ENCODE measurements at regions not wholly inside any gene's neighbourhood (a gene's known extent, or its start where the extent isn't known, plus 50 kb on each side); places are given as distances from the start of the nearest gene placed in this dataset.
"Not testable (repeated sequence)": the region's sequence is repeated elsewhere in the genome, so short reads cannot be mapped to it uniquely, and the experiment has no call there.

DNA sequence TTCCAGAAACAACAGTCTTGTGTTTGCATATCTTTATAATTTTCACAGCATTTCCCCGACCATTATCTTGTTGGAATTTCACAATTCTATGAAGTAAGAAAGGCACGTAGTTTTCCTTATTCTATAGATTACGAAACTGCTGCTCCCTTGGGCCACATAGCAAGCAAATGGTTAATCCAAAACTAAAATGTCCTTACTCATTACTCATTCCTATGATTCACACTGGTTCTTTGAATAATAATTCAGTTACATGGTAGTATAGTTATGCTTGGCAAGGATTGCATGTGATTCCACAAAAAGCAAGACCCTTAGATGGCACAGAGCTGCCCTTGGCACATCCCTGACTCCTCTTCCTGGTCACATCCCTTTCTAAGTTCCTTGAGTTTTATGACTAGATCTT, 51.2 kb downstream of the OR13H1 start:
- no peak for DNase-seq (ENCODE audit: low read depth in 2 of 2)

DNA sequence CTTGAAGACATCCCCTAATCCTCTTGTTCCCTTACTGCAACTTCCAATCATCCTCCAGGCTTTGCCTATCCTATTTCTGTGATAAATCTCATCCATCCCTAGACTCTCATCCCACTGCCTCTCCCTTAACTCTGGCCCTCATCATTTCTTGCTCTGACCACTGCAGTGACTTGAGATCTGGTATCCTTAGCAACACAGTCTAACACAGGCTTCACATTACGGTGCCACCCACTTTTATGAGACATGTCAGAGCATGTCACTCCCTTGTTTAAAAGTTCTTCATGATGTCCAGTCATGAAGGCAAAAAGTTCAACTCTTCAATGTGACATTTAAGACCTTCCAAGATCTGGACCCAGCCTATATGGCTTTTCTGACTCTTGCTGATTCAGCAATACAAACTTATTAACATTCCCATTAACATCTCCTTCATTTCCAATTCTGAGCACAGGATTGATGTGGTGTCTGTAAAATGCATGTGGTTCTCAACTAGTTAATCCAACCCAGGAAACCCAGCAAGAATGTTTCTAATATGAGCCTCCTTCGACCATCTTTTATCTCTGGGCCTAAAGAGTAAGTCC, 64.0 kb downstream of the OR13H1 start:
- DNase-seq (ENCODE audit: low read depth in 2 of 2): no peak

DNA sequence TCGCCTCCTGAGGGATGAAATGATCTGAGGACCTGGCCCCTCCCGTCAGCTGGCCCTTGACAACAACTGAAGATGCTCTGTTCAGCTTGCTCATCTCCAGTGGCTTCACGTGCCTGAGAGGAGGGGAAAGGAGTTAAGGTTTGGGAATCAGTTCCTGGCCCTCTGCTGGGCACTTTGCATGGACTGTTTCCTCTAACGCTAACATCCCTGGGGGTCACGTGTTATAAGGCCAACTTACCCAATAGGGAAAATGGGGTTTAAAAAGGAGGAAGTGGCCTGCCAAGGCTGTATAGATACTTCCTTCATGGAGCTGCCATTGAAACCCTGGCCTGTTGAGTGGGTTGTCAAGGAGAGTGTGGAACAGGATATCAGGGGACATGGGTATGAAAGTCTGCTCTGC, 65.6 kb downstream of the OR13H1 start:
- DNase-seq (ENCODE audit: low read depth in 2 of 2): no peak

DNA sequence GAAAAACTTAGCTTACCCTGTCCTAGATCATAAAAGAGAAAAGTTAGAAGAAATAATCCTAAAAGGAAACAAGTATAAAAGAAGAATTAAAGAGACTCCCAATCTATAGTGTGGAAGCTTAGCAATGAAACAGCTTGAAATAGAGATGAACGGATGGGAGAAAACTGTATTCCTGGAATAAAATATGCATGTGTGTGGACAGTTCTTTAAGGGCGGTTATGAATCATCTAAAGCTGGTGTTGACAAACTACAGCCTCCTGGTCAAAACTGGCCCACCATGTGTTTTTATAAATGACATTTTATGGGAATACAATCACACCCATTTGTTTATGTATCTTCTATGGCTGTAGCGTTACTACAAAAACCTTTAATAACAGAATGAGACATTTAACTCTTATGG, 69.4 kb downstream of the OR13H1 start:
- no peak for DNase-seq (ENCODE audit: low read depth in 2 of 2)

DNA sequence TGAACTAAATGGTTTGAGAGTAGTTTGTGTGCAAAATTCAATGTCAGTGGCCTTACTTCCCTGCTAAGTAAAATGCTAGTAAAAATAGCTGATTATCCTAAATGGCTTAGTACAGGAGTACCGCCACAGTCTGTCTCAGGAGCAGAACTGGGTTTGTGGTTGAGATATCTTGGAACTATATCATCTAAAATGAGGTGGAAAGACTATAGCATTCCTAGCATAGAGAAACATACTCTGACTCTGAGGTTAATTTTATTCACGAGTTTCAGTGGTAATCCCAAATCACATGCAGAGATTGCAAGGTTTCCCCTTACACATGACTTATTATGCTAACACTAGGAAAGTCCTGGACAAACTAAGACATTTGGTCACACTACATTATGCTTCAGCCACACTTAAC, 70.4 kb downstream of the OR13H1 start:
- no peak for DNase-seq (ENCODE audit: low read depth in 2 of 2)

DNA sequence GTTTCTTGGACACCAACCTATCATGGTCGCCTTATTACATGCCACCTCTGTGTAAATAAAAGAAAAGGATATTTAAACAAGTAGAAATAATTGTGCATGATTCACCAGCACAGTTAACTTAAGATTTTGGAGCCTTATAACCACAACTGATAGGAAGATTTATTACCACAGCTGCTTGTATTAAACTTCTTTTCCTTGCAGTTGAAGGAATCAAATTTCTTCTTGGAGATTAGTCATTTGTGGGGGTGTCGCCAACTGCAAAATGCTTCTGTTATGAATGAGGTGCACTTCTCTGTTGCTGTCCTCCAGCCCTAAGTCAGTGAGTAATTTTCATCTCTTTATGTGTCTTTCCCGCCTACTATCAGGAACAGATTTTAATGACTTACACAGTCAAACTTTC, 73.3 kb downstream of the OR13H1 start:
- no peak for DNase-seq (ENCODE audit: low read depth in 2 of 2)

DNA sequence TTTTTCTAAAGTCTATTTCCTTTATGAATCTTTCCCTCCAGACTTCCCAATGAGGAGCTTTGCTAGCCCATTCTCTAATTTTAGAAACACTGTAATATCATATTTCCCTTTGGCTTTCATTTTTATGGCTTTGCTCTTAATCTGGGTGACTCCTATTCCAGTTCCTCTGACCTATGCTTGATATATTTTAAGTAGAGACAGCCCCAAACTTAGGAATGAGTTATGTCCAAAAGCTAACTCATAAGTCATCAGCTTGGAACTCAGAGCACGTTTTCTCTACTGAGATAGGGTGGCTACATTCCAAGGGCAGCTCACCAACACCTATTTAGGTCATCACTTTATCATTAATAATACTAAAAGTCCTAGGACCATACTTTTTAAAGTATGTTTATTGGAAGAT, 77.8 kb downstream of the OR13H1 start:
- DNase-seq (ENCODE audit: low read depth in 2 of 2): no peak

DNA sequence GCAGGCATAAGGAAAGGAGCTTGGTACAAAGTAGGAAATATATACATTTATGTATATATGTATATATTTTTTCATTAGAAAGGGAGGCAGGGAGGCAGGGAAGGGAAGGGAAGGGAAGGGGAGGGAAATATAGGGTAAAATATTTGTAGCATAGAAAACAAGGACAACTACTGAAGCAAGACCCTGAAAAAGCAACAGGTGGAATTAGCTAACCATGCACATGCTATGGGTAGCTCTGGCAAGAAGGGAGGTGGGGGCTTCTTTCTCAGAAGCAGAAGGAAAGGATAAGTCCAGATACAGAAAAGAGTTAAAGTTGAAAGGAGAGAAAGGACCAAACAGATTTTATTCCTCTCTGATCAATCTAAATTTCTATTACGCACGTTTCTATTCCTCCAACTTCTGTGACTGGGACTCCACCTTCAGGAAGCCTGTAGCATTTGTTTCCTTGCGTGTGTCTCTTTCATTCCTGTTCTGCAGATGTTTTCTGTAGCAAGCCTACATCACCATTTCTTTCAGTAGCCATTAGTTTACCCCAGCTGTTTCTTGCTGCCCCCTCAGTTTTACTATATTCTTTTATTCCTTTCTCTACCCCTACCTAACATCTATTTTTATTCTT, 82.9 kb downstream of the OR13H1 start:
- no peak for DNase-seq (ENCODE audit: low read depth in 2 of 2)

DNA sequence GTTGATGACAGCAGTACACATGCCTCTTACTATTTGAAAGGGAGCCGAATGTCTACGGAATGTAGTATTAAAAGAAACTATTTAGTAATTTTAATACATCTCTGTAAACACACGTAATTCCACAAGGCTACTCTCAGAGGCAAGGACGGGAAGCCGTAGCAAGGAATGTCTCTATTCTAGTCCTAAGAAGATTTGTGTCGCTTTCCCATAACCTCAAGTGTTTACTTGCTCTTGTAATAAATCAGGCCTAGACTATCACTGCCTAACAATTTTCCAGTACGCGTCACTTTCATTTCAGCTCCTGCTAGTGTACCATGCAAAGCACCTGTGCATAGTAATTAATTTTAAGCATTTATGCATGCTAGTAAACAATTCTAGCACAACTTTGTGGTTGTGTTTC, 86.7 kb downstream of the OR13H1 start:
- no peak for DNase-seq (ENCODE audit: low read depth in 2 of 2)

DNA sequence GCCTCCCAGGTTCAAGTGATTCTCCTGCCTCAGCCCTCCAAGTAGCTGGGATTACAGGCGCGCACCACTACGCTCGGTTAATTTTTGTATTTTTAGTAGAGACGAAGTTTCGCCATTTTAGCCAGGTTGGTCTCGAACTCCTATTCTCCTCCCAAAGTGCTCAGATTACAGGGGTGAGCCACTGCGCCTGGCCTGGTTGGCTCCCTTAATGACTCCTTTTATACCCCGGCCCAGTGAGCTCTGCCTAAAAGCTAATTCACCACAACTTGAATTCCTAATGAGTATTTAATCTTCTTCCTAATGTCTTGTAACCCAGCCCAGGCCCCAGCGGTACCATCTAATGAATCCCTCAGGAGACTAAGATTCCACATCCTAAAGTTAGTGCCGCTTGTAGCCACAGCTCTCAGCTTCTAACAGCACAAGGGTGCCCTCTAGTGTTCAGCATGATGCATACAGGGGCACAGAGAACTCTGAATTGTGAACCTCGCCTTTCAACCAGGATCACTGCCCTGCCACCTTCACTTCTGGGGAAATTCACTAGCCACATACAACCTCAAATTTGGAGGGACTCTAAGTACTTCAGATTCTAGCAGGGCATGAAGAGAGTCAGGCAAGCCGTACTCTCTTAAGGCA, 89.5 kb downstream of the OR13H1 start:
- peak in 1 of 2 donors; percentile 5 for DNase-seq (ENCODE audit: low read depth in 2 of 2)

DNA sequence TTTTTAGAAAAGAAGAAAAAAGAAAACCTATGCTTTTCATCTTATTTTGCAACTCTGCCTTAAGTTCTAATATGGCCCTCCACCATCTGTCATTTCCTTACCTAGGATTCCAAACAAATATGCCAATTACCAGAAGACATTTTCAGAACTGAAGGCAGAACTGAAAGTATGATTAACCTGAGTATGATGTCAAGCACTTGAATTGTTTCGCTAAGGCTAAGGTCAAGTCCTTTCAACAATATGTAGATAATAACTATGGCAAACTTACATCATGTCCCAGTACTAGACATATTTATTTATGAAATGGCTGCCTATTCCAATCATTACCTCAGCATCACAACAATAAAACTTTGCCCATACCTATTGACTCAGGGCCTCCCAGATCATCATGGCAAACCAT, 91.0 kb downstream of the OR13H1 start:
- DNase-seq (ENCODE audit: low read depth in 2 of 2): no peak

DNA sequence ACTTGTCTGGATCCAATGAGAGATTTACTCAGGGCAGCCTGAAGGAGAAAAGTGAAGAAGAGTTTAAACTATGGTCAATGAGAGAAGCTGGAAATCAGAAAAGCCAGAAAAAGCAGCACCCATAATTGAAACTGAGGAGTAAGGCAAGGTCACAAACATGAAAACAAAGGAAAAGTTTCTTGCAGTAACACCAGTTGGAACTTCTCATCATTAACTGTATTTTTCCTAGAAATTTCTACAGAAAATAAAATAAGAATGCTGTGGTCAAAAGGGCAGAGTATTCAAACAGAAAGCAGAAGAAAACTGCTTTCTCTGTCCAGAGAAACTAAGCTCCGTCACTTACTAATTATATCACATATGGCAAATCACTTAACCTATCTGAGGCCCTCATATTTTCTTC, 102.2 kb downstream of the OR13H1 start:
- no peak for DNase-seq (ENCODE audit: low read depth in 2 of 2)

DNA sequence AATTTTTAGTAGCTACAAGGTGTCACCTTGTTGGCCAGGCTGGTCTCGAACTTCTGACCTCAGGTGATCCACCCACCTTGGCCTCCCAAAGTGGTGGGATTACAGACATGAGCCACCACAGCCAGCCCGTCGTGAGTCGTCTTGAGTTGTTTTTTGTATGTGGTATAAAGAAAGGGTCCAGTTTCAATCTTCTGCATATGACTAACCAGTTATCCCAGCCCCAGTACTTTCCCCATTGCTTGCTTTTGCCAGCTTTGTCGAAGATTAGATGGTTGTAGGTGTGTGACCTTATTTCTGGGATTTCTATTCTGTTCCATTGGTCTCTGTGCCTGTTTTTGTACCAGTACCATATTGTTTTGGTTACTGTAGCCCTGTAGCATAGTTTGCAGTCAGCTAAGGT, 105.9 kb downstream of the OR13H1 start:
- no peak for DNase-seq (ENCODE audit: low read depth in 2 of 2)

DNA sequence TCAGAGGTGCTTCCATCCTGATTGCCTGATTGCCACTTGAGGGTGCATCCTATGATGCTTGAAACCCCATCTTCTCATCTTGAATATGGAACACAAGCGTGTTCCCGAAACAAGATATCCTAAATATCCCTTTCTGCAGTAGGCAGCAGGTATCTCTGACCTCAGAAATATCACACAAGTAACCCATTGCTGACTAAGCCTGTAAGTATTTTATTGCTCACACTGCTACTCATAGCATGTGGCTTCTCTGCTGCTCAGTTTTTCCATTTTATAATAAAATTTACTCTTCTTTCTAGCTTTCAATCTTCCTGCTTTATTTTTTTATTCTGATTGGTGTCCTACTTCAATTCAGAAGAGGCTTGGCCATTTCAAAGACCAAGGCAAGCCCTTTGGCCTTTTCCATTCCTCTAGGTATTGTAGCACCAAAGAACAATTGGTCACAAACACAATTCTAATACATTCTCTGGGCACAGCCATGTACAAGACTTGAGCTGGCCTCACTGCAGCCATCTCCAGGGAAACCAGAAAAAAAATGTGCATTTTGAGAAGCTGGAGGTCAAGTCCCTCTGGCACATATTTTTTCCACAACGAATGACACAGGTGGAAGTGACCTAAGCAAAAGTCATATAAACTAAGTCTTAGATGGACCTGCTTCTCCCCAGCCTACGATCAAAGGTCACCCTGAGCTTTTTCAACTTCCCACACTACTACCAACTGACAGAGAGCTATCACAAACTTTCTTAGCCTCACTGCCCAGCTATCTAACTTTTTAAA, 107.0 kb downstream of the OR13H1 start:
- no peak for DNase-seq (ENCODE audit: low read depth in 2 of 2)

DNA sequence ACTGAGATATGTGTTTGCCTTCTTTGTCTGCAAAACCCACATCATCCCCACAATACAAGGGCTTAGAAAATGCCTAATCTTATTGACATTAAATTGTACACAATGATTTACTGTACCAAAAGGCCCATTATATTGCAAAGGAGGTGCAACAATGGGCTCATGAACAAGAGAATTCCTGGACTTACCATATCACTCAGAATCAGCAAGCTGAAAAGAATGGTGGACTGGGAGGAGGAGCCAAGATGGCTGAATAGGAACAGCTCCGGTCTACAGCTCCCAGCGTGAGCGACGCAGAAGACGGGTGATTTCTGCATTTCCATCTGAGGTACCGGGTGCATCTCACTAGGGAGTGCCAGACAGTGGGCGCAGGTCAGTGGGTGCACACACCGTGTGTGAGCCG, 119.9 kb downstream of the OR13H1 start:
- not testable (repeated sequence) for DNase-seq (ENCODE audit: low read depth in 2 of 2)

DNA sequence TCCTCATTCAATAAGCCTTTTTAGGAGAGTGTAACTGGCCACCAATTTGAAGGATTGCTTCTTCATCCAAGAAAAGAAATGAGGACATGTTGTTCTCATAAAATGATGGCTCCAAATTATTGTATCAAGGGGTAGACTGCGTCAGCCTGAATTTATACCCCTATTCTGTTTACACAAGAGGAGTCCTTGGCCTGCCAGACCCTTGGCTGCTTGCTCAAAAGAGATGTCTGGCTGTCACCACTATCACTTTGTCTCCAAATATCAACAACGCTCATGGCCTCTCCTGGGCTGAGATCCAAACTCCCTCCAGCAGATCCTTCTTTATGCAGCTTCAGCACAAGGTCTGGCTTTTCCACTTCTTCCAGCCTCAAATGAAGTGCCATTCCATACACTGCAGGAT, 127.9 kb downstream of the OR13H1 start:
- DNase-seq (ENCODE audit: low read depth in 2 of 2): no peak

DNA sequence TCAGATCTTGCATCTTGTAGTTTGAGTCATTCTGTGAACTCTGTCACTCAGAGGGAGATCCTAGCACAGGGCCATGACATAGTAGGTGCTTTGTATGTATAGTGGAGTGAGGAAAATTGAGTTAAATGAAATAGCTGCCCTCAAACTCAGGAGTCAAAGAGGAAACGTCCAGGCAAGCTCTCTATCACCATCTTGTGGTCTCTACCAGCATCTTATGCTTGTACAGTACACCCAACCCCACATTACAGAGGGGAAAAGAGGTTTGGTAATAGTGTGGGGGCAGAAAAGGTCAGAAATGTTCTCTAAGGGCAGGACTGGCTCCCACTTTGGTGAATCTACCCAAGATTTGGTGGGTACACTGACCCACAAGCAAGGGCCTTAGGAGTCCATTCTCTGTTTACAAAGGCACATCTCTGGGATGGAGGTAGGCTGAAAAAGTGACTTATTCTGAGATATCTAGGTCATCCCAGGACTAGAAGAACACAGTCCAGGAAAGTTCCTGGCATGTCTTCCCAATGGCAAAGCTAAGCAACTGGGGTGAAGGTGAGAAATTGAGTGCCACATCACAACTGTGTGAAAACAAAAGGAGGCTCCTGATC, 131.8 kb downstream of the OR13H1 start:
- no peak for DNase-seq (ENCODE audit: low read depth in 2 of 2)

DNA sequence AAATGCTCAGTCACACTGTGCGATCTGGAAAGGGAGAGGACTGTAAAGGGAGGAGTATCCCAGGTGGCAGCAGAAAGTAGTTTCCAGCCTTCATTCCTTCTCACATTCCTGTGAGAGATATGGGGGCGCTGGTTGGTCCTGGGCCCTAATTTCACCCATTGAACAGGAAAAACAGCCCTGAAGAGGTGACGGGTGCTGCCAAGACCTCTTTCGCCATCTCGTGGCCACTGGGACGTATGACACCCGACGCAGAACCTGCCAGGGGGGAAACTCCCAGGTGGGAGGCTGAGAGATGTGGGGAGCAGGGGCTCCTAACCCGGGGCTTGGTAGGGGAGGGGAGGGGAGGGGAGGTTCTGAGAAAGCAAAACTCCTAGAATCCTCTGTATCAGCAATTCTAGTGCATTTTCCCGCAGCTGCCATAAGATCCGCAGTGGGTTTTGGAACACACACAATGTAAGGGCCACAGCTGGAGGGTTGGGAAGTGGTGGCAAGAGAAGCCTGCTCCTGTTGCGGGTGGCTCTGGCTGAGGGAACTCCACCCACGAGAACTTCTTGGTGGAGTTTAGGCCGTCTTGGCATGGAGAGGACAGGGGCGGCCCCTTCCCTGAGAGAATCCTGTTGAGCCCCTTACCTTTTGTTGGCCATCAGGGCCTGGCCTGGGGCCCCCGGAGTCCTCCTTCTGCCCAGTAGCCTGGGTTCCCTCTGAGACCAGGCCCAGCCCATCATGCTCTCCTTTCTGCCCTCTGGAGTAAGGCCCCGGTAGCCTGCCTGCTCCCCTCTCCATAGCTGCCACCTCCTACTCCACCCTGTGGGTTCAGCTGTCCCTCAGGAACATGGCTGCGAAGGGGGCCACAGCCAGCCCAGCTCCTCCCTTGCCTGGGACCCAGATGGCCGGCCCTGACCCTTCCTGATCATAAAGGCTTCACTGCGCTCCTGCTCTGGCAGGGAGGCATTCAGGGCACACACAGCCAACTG, 134.1 kb downstream of the OR13H1 start:
- DNase-seq (ENCODE audit: low read depth in 2 of 2): no peak

DNA sequence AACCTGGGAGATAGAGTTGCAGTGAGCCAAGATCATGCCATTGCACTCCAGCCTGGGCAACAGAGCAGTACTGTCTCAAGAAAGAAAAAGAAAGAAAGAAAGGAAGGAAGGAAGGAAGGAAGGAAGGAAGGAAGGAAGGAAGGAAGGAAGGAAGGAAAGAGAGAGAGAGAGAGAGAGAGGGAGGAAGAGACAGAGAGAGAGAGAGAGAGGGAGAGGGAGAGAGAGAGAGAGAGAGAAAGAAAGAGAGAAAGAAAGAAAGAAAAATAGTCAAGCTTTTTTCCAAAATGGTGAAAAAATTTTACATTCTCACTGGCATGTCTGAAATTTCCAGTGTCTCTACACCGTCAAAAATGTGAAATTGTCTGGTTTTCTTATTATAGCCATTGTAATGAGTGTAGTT, 138.9 kb downstream of the OR13H1 start:
- DNase-seq (ENCODE audit: low read depth in 2 of 2): not testable (repeated sequence)

DNA sequence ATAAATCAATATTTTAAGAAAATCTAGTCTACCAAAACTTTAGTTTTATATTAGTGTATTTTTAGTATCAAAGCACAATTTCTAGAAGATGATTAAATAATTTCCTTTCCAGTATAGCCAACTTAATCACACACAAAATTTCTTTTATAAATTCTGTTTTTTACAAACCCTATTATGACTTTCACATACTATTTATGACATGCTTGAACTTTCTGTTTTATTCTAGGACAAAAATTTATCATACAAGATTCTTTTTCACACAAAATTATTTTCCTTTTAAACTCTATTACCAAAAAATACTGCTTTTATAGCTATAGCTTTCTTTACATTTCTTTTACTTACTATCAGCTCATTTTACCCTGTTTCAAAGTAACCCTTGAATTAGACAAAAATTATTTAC, 149.5 kb downstream of the OR13H1 start:
- no peak for DNase-seq (ENCODE audit: low read depth in 2 of 2)

DNA sequence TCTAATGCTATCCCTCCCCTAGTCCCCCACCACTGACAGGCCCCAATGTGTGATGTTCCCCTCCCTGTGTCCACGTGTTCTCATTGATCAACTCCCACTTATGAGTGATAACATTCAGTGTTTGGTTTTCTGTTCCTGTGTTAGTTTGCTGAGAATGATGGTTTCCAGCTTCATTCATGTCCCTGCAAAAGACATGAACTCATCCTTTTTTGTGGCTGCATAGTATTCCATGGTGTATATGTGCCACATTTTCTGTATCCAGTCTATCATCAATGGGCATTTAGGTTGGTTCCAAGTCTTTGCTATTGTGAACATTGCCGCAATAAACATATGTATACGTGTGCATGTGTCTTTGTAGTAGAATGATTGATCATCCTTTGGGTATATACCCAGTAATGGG, 153.1 kb downstream of the OR13H1 start:
- DNase-seq (ENCODE audit: low read depth in 2 of 2): not testable (repeated sequence)
